HG03103 (cell line): ENCODE measurements at regions not wholly inside any gene's neighbourhood (a gene's known extent, or its start where the extent isn't known, plus 50 kb on each side); places are given as distances from the start of the nearest gene placed in this dataset.
"Not testable (repeated sequence)": the region's sequence is repeated elsewhere in the genome, so short reads cannot be mapped to it uniquely, and the experiment has no call there.

Experiments used
- ATAC-seq: cut with Tn5 transposase; IDR thresholded peaks from one replicate; pipeline ENCODE4 v1.9.1; 2021; ENCODE audit warnings: low read depth; ENCODE audit not compliant: unreplicated experiment

GRCh38 chr18:38810789-38811188 lies 1245.2 kb upstream of the CELF4 start:
- no peak for ATAC-seq

GRCh38 chr18:38807915-38808314 lies 1242.3 kb upstream of the CELF4 start:
- ATAC-seq = no peak

DNA sequence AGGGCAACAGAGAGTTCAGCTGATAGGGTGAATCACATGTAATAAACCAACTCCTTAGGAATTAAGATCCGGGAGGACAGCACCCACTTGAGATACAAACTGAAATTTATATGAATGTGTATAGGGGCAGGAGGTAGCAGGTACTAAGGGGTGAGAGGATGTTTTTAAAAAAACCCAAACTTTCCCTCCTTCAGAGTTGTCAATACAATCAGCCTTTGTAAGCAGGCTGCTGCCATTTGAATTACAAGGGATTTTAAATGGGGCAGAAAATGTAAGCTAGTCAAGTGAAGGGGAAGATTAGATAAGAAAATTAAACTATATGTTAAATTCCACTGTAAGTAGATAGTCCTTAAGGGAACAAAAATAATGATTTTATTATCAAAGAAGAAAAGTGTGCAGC lies 1239.7 kb upstream of the CELF4 start:
- ATAC-seq = no peak

DNA sequence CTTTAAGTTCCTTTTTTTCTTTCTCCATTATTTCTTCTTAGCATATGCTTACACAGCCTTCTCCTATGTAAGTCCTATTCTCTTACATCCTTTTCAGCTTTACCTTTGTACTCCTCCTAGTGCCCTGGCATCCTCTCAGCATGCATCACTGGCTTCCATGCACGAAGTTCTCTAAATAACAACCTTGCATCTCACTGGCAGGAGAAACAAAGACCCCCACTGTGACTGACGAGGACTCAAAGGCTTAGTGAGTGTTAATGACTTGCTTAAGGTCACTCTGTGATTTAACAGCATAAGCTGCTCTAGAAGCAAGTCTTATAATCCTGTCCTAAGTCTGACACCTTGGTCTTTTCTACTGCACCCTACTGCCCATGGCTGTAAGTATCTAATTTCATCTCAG lies 1236.0 kb upstream of the CELF4 start:
- ATAC-seq = no peak

DNA sequence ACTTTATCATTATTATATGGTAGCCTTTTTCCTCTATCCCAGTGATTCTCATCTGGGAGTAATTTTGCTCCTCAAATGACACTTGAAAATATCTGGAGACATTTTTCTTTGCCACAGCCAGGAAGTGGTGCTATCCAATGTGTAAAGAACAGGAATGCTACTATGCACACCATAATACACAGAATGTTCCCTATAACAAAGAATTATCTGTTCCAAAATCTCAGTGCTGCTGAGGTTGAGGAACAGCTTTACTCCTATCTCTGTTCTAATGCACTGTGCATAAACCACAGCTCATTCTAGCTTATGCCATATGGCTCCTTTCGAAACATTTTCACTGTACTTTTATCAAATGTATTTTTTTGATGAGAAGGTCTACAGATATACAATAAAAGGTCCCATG lies 1231.2 kb upstream of the CELF4 start:
- ATAC-seq = no peak

- ATAC-seq = no peak
Observed at GRCh38 chr18:38792731-38793130, 1227.1 kb upstream of the CELF4 start.

DNA sequence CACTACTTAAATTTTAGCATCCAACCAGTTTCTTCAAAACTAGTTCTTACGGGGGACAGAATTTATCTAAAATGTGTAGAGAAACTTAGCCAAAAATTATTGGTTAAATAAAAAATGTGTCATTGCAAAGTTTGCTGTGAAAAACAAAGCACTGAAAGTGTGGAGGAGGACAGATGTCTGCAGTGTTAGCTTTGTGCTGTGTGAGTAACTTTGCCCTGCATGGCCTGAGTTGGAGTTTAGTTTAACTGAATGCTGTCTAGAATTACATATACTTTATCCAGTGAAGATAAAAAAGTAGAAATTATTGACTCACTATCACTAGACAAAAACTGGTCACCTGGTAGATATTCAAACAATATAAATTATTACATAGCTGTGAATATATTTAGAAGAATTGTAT lies 1225.2 kb upstream of the CELF4 start:
- ATAC-seq = no peak

GRCh38 chr18:38790303-38790702 lies 1224.7 kb upstream of the CELF4 start:
- ATAC-seq = no peak

GRCh38 chr18:38789141-38789540 lies 1223.5 kb upstream of the CELF4 start:
- ATAC-seq = no peak

DNA sequence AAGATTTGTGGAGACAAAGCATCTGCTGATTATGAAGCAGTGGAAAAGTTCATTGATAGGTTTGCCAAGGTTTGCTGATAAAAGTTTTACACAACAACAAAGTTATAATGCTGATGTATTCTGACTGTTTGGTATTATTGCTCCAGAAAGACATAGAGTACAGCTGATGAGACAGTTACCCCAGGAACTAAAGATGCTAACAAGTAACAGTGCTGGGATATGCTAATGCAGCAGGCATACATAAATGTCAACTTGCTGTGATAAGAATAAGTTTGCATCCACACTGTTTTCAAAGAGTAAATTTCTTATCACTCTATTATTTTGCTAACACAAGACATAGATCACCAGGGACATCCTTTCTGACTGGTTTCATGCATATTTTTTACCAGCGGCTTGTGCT lies 1221.3 kb upstream of the CELF4 start:
- no peak for ATAC-seq

- ATAC-seq = not testable (repeated sequence)
Observed at GRCh38 chr18:38771620-38772019, 1206.0 kb upstream of the CELF4 start.

- no peak for ATAC-seq
Observed at GRCh38 chr18:38768504-38768903, 1202.9 kb upstream of the CELF4 start.

- no peak for ATAC-seq
Observed at GRCh38 chr18:38759457-38759856, 1193.9 kb upstream of the CELF4 start.

GRCh38 chr18:38756436-38756835 lies 1190.8 kb upstream of the CELF4 start:
- no peak for ATAC-seq

- peak; percentile 67 for ATAC-seq
Observed at GRCh38 chr18:38752430-38752829, 1186.8 kb upstream of the CELF4 start.

GRCh38 chr18:38751898-38752297 lies 1186.3 kb upstream of the CELF4 start:
- ATAC-seq = no peak

GRCh38 chr18:38751211-38751610 lies 1185.6 kb upstream of the CELF4 start:
- ATAC-seq = no peak

DNA sequence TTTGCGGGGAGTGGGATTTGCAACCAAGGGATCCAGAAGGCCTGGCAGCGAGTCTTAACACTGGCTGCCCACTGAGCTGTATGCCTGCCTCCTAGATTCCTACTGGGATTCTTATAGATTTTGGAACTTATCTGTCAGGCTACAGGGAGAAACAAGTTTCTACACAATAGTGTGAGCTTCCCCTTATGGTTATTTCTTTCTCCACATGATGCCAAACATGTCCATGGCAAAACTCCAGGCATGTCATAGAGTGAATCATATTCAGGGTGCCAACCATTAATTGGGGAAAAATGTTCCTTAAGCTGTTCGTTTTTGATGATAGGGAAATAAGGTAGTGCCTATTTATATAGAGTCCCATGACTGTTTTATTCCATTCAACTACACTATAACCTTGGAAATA lies 1185.2 kb upstream of the CELF4 start:
- no peak for ATAC-seq

GRCh38 chr18:38747153-38747552 lies 1181.6 kb upstream of the CELF4 start:
- ATAC-seq = no peak

- ATAC-seq = not testable (repeated sequence)
Observed at GRCh38 chr18:38720181-38720580, 1154.6 kb upstream of the CELF4 start.

- ATAC-seq = no peak
Observed at GRCh38 chr18:38718365-38718901, 1152.8 kb upstream of the CELF4 start.

GRCh38 chr18:38709122-38709521 lies 1143.5 kb upstream of the CELF4 start:
- no peak for ATAC-seq

GRCh38 chr18:38706373-38706772 lies 1140.8 kb upstream of the CELF4 start:
- ATAC-seq = no peak
